ENCODE measurements at regions not wholly inside any gene's neighbourhood (a gene's known extent, or its start where the extent isn't known, plus 50 kb on each side); places are given as distances from the start of the nearest gene placed in this dataset.

GRCh38 chr15:38665586-38666305 lies 101.1 kb upstream of the RASGRP1 start:
- no peak overlapping the region for H3K4me3 ChIP-seq (replicated peaks; ENCODE audit: low read depth, low read length)
- TF ChIP-seq CTCF (IDR thresholded peaks at IDR 0.05; ENCODE audit: low read depth, low read length, missing control alignments): no peak
- no peak for DNase-seq (ENCODE audit: extremely low read depth, low read depth)

GRCh38 chr15:38666865-38667510 lies 102.4 kb upstream of the RASGRP1 start:
- H3K4me3 ChIP-seq (replicated peaks; ENCODE audit: low read depth, low read length): no peak overlapping the region
- no peak for TF ChIP-seq CTCF (IDR thresholded peaks at IDR 0.05; ENCODE audit: low read depth, low read length, missing control alignments)
- DNase-seq (ENCODE audit: extremely low read depth, low read depth): no peak

GRCh38 chr15:38667890-38668850 lies 103.6 kb upstream of the RASGRP1 start:
- no peak overlapping the region for H3K4me3 ChIP-seq (replicated peaks; ENCODE audit: low read depth, low read length)
- no peak for DNase-seq (ENCODE audit: extremely low read depth, low read depth)
- TF ChIP-seq CTCF (IDR thresholded peaks at IDR 0.05; ENCODE audit: low read depth, low read length, missing control alignments): no peak

- TF ChIP-seq CTCF (IDR thresholded peaks at IDR 0.05; ENCODE audit: low read depth, low read length, missing control alignments): no peak
- DNase-seq (ENCODE audit: extremely low read depth, low read depth): no peak
- H3K4me3 ChIP-seq (replicated peaks; ENCODE audit: low read depth, low read length): no peak overlapping the region
These were observed 104.3 kb upstream of the RASGRP1 start for GRCh38 chr15:38668898-38669391.

- no peak for TF ChIP-seq CTCF (IDR thresholded peaks at IDR 0.05; ENCODE audit: low read depth, low read length, missing control alignments)
- H3K4me3 ChIP-seq (replicated peaks; ENCODE audit: low read depth, low read length): no peak overlapping the region
These were observed 105.8 kb upstream of the RASGRP1 start for GRCh38 chr15:38670128-38671005.

GRCh38 chr15:38671006-38671387 lies 106.4 kb upstream of the RASGRP1 start:
- DNase-seq (ENCODE audit: extremely low read depth, low read depth): no peak
- no peak overlapping the region for H3K4me3 ChIP-seq (replicated peaks; ENCODE audit: low read depth, low read length)
- no peak for TF ChIP-seq CTCF (IDR thresholded peaks at IDR 0.05; ENCODE audit: low read depth, low read length, missing control alignments)

More at GRCh38 chr15:38670128-38671005, 105.8 kb upstream of the RASGRP1 start:
- no peak for DNase-seq (ENCODE audit: extremely low read depth, low read depth)

Measured in HFF-Myc (cell line).